Hematopoietic multipotent progenitor cell treated with erythropoietin and hydrocortisone succinate and interleukin-3 and kit ligand, for 8 days (in vitro differentiated cells): ENCODE measurements at regions not wholly inside any gene's neighbourhood (a gene's known extent, or its start where the extent isn't known, plus 50 kb on each side); places are given as distances from the start of the nearest gene placed in this dataset.
"Not testable (repeated sequence)": the region's sequence is repeated elsewhere in the genome, so short reads cannot be mapped to it uniquely, and the experiment has no call there.

ENCODE experiments used
- DNase-seq: peaks from one replicate; pipeline ENCODE4 v3.0.0-alpha.2; 2015

DNA sequence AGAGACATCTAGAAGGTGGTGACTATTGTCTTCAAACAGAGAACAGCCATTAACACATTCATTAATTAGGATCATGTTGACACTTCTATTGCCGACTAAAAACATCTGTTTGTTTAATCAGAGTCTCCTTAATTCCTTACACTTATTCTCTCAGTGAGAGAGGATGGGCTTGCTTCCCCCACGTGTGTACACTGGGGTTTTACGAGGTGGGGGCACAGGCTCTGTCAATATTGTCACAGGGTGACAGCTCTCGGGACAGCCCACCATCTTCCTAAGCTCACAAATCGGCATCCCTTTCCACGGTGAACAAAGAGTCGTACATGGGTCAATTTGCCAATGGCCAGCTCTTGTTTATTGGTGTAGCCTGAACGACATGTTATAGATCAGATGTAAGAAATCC is 413.2 kb downstream of the MIAT start:
- no peak for DNase-seq

DNA sequence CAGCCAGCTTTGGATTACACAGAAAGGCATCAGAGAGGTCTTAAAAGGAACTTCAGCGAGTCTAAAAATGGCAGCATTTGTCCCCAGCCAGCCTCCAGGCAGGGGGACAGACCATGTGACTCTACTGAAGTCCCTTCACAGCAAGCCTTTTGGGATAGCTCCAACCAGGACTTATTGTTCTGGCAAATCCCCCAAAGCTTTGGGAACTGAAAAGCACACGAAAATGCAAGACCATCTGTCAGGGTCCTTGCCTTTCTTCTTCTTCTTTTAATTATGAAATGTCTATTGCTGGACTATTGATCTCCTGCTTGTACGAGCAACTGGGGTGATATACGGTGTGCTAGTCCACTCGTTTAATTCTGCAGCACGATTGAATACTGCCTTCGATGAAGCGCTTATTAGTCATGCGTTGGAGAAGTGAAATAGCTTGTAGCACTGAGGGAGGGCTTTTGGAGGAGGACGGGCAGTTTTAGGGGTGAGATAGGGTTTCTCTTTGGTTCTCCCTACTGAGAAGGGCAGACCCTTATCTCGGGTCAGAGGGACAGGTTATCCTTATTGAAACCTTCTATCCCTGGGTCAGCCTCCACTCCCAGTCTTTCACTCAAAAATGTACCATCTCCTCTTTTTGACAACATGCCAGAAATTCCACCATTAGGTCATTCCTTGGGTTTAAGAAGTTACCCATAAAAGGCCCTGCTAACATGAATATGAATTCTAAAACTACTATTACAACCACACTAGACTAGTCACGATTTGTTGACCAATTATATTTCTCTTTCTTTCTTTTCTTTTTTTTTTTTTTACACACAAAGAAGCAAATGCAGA is 416.4 kb downstream of the MIAT start:
- DNase-seq, result no peak

DNA sequence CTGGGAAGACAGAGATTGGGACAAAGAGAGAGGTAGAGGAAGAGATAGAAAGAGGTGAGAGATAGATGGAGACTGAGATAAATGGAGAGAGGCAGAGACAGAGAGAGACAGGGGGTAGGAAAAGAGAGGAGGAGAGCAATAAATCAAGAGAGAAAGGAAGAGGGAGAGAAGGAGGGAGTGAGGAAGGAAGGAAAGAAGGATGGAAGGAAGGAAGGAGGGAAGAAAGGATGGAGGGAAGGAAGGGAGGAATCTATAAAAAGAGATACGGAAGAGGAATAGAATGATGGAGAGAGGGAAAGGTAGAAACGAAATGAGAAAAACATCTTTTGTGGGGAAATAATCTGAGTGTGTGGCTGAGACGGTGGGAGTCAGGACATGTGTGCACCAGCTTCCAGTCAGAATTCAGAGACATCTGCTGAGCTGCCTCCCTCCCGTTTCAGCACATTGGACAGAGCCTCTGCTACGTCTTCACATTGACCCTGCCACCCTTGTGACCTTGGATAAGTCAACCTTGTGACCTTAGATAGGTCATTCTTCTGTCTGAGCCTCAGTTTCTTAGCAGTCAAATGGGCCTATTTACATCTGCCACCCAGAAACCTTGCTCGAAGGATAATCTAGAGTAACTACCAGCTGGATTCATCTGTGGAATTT is 417.8 kb downstream of the MIAT start:
- DNase-seq, result peak; percentile 5

DNA sequence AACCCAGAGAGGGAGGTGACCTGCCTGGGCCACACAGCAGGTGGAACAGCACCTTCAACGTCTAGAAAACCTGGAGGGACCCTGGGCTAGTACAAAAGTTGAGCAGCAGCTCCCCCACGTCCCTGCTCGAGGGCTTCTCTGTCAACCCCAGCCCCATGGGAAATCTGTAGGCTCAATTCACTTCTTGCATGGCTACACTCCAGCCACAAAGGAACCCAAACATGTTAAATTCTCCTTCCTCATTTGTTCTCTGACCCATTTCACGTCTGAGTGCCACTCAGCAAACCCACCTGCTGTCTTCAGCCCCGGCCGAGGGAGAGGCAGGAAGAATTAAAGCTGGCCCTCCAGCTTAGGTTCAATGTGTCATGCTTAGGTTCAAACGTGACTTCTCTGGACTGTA is 418.5 kb downstream of the MIAT start:
- no peak for DNase-seq

DNA sequence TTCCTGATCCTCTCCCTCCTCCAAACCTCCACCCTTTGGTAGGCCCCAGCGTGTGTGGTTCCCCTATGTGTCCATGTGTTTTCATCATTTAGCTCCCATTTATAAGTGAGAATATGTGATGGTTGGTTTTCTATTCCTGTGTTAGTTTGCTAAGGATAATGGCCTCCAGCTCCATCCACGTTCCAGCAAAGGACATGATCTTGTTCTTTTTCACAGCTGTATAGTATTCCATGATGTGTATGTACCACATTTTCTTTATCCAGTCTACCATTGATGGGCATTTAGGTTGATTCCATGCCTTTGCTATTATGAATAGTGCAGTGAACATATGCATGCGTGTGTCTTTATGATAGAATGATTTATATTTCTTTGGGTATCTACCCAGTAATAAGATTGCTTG is 420.7 kb downstream of the MIAT start:
- DNase-seq, result not testable (repeated sequence)

DNA sequence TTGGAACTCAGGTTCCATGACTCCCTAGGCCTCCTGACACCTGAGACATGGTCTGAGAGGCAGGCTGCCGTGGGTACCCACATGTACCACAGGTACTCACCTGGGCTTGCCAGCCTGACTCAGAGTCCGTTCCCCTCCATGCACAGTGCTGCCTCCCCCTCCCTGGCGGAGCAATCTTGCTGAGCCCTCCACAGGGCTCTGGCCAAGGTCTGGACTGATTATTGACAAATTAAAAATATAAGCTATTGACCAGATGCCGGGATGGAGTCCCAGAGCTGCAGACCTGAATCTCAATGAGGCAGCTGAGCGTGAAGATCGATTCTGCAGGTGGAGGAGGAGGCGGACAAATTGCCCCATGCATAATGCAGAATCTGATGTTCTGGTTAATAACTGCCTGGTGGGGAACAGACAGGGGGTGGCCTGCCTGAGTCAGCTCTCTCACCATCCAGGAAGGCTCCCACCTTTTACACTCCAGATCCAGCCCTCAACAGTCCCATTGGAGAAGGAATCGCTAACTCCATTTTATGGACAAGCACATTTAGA is 422.7 kb downstream of the MIAT start:
- no peak for DNase-seq

DNA sequence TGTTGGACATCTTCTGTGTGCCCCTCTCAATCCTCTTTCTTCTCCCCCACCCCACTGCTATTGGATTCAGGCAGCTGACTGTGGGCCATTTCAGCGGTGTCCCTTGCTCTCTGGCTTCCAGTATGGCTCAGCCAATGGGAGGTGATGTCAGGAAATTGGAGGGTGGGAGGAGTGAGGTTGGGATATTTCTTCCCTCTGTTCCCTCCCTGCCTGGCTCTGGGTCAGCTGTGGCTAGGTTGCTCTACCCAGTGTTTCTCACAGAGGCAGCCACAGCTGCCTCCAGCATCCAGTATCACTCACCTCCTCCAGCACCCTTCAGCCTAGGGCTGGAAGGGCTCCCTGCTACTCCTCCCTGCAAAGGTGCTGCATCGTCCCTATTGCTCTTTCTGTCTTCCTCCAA is 423.5 kb downstream of the MIAT start:
- no peak for DNase-seq

DNA sequence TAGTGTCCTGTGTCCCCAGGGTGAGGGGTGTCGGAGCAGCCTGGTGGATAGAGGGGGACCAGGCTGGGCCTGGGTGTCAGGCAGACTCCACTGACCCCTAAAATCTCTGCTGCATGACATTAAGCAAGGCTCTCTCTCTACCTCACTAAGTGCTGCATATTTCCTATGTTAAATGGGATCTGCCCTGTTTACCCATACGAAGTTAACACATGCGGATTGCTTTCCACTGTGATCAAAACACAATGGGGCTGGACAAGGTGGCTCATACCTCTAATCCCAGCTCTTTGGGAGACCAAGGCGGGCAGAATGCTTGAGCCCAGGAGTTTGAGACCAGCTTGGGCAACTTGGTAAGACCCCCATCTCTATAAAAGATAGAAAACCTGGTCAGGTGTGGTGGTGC is 426.2 kb downstream of the MIAT start:
- DNase-seq, result no peak

DNA sequence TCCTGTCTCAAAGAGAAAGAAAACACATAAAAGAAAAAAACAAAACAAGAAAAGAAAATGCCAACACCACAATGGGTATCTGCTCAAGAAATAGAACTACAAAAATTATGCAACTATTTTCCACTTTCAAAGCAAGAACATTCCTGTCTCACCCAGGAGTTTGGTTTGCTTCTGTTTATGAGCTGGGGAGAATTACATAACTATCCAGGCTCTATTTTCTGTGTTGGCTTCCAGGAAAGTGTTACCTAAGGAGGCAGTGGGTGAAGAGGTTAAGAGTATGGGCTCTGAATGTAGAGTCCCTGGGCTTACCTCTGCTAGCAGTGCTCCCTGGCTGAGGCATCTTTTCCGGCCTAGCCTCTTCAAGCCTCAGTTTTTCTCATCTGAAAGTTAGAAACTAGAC is 426.7 kb downstream of the MIAT start:
- no peak for DNase-seq

DNA sequence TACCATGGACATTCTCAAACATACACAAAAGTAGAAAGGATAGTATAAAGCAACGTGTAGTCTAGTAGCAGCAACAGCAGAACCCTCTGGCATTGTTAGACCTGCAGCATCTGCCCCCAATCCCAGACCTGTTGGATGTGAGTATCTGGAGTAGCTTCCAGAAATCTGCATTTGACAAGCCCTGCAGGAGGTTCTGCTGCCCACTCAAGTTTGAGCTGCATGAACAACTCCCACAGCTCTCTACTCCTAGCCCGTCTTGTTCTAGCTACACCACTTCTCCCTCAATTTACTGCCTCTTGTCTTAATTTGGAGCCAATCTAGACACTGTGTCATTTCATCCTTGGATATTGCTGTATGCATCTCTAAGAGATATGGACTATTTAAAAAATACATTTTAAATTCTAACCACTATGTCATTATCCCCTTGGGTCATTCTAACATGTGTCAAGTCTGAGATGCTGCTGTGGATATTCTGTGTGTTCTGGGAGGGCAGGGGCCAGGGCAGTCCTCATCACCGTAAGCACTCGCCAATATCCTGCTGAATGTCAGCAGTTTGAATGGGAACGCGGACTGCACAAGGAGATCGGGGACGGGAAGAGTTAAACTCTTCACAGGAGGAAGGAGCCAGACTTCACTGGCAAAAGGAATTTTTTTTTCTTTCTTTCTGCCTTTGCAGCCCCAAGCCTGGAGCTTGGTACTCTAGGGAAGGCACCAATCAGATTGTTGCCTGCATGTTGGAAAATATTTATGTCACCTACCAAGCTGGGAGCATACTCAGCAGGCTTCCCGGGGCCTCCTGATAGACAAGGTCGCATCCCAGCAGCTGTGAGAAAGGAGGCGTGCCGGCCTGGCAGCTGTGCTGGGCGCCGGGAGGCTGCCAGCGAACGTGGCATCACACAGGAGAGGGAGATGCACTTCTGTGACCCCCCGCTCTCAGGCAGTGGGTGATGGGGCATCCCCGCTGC is 429.0 kb downstream of the MIAT start:
- DNase-seq, result no peak

DNA sequence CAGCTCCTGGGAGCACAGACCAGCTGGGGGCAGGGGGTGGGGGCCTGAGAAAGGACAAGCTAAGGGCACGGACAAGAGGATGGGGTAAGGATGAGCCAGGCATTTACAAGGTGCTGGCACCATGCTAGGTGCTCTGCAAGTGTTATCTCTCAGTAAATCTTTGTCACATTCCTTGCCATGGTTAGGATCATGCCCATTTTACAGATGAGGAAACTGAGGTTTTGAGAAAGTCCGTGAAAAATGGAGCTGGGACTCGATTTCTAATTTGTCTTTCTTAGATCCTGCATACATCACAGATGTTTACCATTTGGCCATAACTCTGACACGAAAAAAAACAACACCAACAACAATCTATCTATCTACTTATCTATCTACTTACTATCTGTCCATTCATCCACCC is 429.7 kb downstream of the MIAT start:
- no peak for DNase-seq

DNA sequence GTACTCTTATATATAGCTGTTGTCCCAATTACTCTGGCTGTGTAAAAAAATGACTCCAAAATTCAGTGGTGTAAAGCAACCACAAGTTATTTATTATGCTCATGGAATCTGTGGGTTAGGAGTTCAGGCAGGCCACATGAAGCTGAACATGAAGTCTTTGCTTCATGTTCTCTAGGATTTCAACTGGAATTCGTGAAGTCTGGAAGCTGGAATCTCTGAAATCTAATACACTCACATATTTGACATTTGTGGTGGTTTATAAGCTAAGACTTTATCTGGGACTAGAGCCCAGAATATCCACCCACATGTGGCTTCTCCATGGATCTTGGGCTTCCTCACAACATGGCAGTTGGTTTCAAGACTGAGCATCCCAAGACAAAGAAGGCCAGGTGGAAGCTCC is 430.6 kb downstream of the MIAT start:
- no peak for DNase-seq

DNA sequence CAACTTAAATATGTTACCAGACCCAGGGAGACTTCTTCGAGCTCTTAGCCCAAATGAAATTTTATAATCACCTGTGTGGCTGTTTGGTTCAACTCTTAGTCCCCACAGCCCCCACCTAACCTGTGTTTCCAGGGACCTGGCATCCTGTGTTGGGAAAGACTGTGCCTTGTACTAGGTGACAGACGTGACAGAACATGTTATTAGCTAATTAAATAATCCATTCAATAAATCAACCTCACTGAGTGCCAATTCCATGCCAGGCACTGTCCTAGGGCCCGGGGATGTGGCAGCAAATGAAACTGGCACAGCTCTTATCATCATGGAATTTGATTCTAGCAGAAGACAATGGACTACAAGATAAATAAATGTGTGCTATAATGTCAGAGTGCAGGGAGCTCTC is 431.9 kb downstream of the MIAT start:
- DNase-seq, result no peak

DNA sequence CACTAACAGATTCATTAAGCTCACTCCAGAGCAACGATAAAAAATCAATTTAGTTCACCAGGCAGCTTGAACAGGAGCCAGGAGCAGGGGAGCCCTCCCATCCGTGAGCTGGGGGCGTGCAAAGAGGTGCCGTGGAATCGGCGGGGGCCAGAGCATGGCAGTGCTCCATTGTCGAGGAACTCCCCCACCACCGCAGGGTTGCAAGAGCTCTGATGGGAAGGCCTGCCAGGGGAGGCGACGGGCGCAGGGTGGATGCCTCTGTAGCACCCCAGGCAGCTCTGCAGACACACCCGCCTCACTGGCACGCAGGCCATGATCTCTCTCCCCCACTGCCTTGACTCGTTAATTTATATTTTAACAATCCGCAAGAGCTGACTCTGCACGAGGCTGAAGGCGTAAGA is 433.2 kb downstream of the MIAT start:
- no peak for DNase-seq

DNA sequence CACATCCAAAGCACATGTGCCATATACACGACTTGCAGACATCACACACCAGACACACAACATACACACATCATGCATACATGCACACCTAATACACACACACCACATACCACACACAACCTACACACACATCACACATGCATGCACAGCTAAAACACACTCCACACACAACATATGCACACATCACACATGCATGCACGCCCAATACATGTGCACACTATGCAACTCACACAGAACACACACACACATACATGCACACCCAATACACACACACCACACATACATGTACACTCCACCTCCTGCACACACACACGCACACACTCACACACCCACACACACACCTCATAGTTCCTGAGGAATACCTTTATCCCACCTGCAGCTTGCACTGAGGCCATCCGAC is 436.0 kb downstream of the MIAT start:
- DNase-seq, result no peak

DNA sequence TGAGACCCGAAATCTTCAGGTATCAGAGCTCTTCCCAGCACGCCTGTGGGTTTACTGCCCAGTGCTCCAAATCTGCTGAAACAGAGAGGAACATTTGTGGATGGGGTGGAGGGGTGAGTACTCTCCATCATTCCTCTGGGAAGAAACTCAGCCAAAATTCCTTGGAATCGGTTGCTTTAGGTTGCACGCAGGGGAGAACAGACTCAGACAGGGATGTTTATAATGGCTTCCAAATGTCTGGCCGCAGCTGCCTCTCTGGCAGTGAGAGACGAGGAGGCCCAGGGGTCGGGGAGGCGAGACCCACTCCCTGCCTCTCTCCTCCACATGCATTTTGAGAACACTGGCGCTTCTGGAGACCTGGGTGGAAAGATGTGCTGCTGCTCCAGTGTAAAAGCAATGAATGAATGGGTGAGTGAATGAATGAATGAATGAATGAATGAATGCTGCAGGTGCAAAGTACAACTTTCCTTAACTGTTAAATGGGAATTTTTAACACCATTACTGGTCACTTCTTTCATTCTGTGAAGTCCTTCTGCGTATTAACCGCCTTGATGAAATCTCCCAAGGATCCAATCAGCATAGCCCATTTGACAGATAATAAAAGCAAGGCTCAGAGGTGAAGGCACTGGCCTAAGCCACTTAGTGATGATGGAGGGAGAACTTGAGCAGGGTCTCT is 437.4 kb downstream of the MIAT start:
- no peak for DNase-seq

DNA sequence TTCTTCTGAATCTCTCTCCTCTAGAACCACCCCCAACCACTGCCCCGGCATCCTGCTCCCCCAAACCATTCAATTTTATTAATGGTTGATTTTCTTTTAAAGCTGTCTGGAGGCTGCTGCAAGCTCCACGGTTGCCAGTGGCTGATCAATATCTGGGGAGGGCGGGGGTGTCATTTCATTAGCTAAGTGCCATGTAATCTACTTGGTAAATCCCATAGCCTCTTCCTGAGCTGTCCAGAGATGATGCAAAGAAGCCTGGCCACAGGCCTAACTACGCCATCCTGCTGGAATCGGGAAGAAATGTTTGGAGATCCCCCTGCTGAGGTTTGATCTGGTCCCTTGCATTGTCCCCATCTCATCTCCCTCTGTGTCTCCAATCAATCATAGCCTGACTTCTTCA is 440.1 kb downstream of the MIAT start:
- no peak for DNase-seq

DNA sequence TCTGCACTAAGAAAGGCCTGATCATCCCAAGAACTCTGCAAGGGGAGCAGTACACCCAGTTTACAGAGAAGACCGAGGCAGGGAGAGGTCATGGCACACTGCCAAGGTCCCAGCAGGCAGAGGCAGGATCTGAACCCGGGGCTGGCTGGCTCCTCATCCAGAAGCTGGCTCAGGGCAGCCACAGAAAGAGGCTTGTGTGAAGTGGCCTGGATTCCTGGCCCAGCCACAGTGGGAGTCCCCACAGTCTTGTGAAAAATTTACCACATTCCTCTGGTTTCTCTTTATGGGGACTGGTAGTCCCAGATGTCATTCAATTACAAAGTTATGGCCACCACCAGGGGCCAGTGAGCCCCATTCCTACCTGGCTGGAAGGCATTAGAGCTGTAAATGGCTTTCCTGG is 440.5 kb downstream of the MIAT start:
- no peak for DNase-seq

DNA sequence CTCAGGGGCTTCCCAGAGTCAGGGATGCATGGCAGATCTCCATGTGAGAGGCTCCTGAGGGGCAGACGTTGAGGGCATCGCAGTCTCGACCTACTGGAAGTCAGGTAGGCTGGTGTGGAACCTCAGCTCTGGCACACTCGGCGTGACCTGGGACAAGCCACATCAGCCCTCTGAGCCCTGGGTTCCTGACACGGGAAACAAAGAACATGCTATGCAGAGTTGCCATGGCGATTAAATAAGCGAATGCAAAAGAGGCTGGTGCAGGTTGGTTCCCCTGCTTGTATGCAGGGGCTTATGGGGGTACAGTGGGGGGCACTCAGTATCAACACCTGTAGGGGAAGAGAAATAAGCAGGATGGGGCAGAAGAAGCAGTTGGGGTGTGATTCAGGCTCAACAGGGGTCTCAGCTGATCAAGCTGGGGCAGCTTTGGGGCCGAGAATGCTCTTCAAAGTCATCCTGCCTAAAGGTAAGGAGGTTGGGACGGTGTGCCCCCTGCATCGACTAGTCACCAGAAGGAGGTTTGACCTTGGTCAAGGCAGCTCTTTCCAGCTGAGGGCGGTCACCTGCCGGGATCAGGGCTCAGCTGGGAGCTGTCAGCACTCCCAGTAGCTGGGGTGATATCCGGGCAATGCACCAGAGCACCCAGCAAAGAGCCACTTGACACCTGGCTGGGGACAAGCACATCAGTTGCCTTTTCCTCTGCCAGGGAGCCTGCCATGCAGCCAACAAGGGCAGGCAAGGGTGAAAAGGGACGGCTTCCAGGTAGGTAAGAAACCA is 442.7 kb downstream of the MIAT start:
- DNase-seq, result no peak

DNA sequence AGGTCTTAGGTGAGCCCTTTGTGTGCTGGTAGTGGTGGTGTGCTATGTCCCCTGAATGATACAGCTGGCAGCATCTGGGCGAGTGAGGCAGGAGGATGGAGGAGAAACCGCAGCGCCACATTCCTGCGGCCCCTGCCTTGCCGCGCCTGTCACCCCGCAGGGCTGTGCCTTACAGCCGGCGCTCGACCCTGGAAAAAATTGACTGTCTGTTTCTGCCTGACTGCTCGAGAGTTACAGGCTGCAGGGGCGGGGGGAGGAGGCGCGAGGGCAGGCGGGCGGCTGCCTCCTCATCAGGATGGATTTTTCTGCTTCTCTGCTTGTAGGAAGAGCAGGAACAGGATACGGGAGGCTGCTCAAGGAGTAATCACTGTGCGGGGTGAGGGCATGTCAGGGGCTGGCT is 443.4 kb downstream of the MIAT start:
- no peak for DNase-seq

DNA sequence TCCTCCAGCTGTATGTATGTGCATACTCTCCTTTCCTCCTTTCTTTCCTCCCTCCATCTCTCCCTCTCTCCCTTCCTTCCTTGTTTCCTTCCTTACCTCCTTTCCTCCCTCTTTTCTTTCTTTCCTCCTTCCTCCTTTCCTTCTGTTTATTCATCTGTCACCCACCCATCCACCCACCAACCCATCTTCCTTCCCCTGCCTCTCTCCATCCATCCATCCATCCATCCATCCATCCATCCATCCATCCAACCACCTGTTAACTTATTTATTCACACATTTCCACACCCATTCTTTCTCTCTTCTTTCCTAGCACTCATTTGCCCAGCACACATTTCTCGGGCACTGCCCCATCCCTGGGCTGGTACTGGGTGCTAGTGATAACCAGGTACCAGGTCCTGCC is 443.9 kb downstream of the MIAT start:
- DNase-seq, result no peak

DNA sequence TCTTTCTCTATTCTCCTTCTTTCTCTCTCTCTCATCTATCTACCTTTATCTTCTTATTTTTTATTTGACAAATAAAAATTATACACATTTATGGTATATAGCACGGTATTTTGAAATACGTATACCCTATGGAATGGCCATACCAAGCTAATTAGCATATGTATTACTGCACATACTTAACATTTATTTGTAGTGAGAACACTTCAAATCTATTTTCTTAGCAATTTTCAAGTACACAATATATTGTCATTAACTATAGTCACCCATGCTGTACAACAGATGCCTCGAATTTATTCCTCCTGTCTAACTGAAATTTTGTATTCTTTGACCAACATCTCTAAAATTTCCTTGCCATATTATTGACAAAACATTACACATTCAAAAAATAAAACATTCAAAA is 447.1 kb downstream of the MIAT start:
- no peak for DNase-seq
